SK-N-SH (cell line): ENCODE measurements at regions not wholly inside any gene's neighbourhood (a gene's known extent, or its start where the extent isn't known, plus 50 kb on each side); places are given as distances from the start of the nearest gene placed in this dataset.

Experiments used
- CTCF ChIA-PET: fragments of 300-600, 350-600 bp; formaldehyde crosslinking; extraction: SDS; loops from one replicate; lab custom pipeline; 2021; lab: Yijun Ruan, JAX
- POLR2A ChIA-PET: fragments of 350-600 bp; sonication (Branson Sonifier 250); formaldehyde crosslinking; extraction: SDS; loops from one replicate; lab custom pipeline; 2020; ENCODE audit warnings: antibody characterized with exemption, inconsistent platforms; lab: Yijun Ruan, JAX
- DNase-seq: peaks from one replicate; pipeline ENCODE4 v3.0.0; 2012
- H2AFZ ChIP-seq: fragments of 200-600 bp; sonication (generic); 2 replicates; pipeline ENCODE4 v1.8.1; 2016; ENCODE audit warnings: antibody characterized with exemption, mild to moderate bottlenecking, low read depth
- H3F3A ChIP-seq: fragments of 200-600 bp; sonication (generic); replicated peaks from 2 replicates; pipeline ENCODE3; 2016; ENCODE audit warnings: antibody characterized with exemption, mild to moderate bottlenecking; ENCODE audit not compliant: insufficient read depth
- H3K27ac ChIP-seq, 2 experiments: fragments of 200-500 bp in 1 of 2; fragments of 200-600 bp in 1 of 2; sonication (Bioruptor generic) in 1 of 2; sonication (generic), shearing (Covaris generic) in 1 of 2; 2 replicates each; pipeline versions ENCODE4 v1.5.1 to v1.6.1; 2014 to 2016; ENCODE audit warnings: low read depth in 2 of 2, inconsistent platforms in 1 of 2, low read length in 1 of 2, mild to moderate bottlenecking in 1 of 2, mixed read lengths in 1 of 2
- H3K27me3 ChIP-seq: fragments of 200-600 bp; sonication (generic), shearing (Covaris generic); 2 replicates; pipeline ENCODE4 v1.6.1; 2016; ENCODE audit warnings: mixed run types; ENCODE audit not compliant: insufficient read depth
- H3K36me3 ChIP-seq, 2 experiments: fragments of 200-500 bp in 1 of 2; fragments of 200-600 bp in 1 of 2; sonication (Bioruptor generic) in 1 of 2; sonication (generic) in 1 of 2; replicated peaks in 1 of 2; 2 replicates each; pipeline versions ENCODE3 to v1.5.1; 2014 to 2016; ENCODE audit warnings: low read length in 1 of 2, mild to moderate bottlenecking in 1 of 2; ENCODE audit not compliant: insufficient read depth in 2 of 2, control insufficient read depth in 1 of 2
- H3K4me1 ChIP-seq, 2 experiments: fragments of 200-500 bp in 1 of 2; fragments of 200-600 bp in 1 of 2; sonication (Bioruptor generic) in 1 of 2; sonication (generic), shearing (Covaris generic) in 1 of 2; 2 replicates each; pipeline versions ENCODE4 v1.5.1 to v1.6.1; 2014 to 2016; ENCODE audit warnings: low read depth in 1 of 2, low read length in 1 of 2, mixed run types in 1 of 2; ENCODE audit not compliant: insufficient read depth in 2 of 2, control insufficient read depth in 1 of 2
- H3K4me2 ChIP-seq: fragments of 200-600 bp; sonication (generic), shearing (Covaris generic); 2 replicates; pipeline ENCODE4 v1.6.1; 2017; ENCODE audit warnings: mixed run types
- H3K4me3 ChIP-seq, 2 experiments: fragments of 200-500 bp in 1 of 2; fragments of 200-600 bp in 1 of 2; sonication (Bioruptor generic) in 1 of 2; sonication (generic), shearing (Covaris generic) in 1 of 2; 2 replicates each; pipeline versions ENCODE4 v1.5.1 to v1.8.1; 2014 to 2016; ENCODE audit warnings: low read depth in 2 of 2, inconsistent platforms in 1 of 2, low read length in 1 of 2, mild to moderate bottlenecking in 1 of 2, mixed read lengths in 1 of 2, moderate library complexity in 1 of 2
- H3K79me2 ChIP-seq: fragments of 200-600 bp; sonication (generic); 2 replicates; pipeline ENCODE4 v1.8.1; 2017; ENCODE audit warnings: mild to moderate bottlenecking; ENCODE audit not compliant: insufficient read depth
- H3K9ac ChIP-seq: fragments of 200-600 bp; sonication (generic); 2 replicates; pipeline ENCODE4 v1.6.1; 2017; ENCODE audit warnings: mixed run types
- H3K9me2 ChIP-seq: fragments of 200-600 bp; sonication (generic); 2 replicates; pipeline ENCODE4 v1.6.1; 2017; ENCODE audit warnings: mixed run types
- H3K9me3 ChIP-seq: fragments of 200-600 bp; sonication (generic); 2 replicates; pipeline ENCODE4 v1.6.1; 2017; ENCODE audit warnings: mixed run types, mild to moderate bottlenecking, moderate library complexity
- H4K20me1 ChIP-seq: fragments of 200-600 bp; sonication (generic); 2 replicates; pipeline ENCODE4 v1.6.1; 2017; ENCODE audit warnings: mild to moderate bottlenecking, mixed run types; ENCODE audit not compliant: insufficient read depth
- EP300 ChIP-seq, 2 experiments: IDR thresholded peaks; 2 replicates each; pipeline versions ENCODE4 v1.4.0 to v1.6.1; 2012; ENCODE audit warnings: borderline replicate concordance in 1 of 2, low read depth in 1 of 2, low read length in 1 of 2
- FOSL2 ChIP-seq: IDR thresholded peaks from 2 replicates; pipeline ENCODE4 v1.4.0; 2012; ENCODE audit warnings: low read depth, mild to moderate bottlenecking, moderate library complexity, borderline replicate concordance
- FOXJ3 ChIP-seq: sonication (generic); formaldehyde crosslinking; IDR thresholded peaks from 2 replicates; pipeline ENCODE4 v1.5.1; 2020; ENCODE audit warnings: mild to moderate bottlenecking, missing genetic modification reagents
- FOXM1 ChIP-seq: IDR thresholded peaks from 2 replicates; pipeline ENCODE4 v1.4.0; 2012; ENCODE audit warnings: low read depth, mild to moderate bottlenecking
- JUND ChIP-seq: IDR thresholded peaks from 2 replicates; pipeline ENCODE4 v1.4.0; 2012
- MXI1 ChIP-seq: IDR thresholded peaks from 2 replicates; pipeline ENCODE4 v1.6.1; 2012; ENCODE audit warnings: mild to moderate bottlenecking, low read depth, low read length, improper control_type of control experiment
- NRF1 ChIP-seq: IDR thresholded peaks from 2 replicates; pipeline ENCODE4 v1.6.1; 2012; ENCODE audit warnings: low read depth, mild to moderate bottlenecking, low read length
- POLR2AphosphoS5 ChIP-seq: IDR thresholded peaks from 2 replicates; pipeline ENCODE4 v1.6.1; 2012; ENCODE audit warnings: low read depth, low read length
- RCOR1 ChIP-seq: fragments of 150-350 bp; IDR thresholded peaks from 2 replicates; pipeline ENCODE4 v1.6.1; 2017; ENCODE audit warnings: antibody characterized with exemption, low read length
- REST ChIP-seq: IDR thresholded peaks from 2 replicates; pipeline ENCODE4 v1.6.1; 2012; ENCODE audit warnings: mild to moderate bottlenecking, low read depth, low read length, moderate library complexity
- RFX5 ChIP-seq: IDR thresholded peaks from 2 replicates; pipeline ENCODE4 v1.6.1; 2012; ENCODE audit warnings: mild to moderate bottlenecking, improper control_type of control experiment, low read length
- RXRA ChIP-seq: IDR thresholded peaks from 2 replicates; pipeline ENCODE4 v1.4.0; 2012; ENCODE audit warnings: low read depth, mild to moderate bottlenecking, borderline replicate concordance
- TCF12 ChIP-seq: IDR thresholded peaks from 2 replicates; pipeline ENCODE4 v1.4.0; 2012
- USF1 ChIP-seq: IDR thresholded peaks from 2 replicates; pipeline ENCODE4 v1.4.0; 2012; ENCODE audit warnings: low read depth, borderline replicate concordance

- no peak for TF ChIP-seq POLR2AphosphoS5
- TF ChIP-seq REST: no peak
- TF ChIP-seq FOXJ3 (CRISPR knock-in tag): no peak
- no peak for TF ChIP-seq MXI1
- no peak for TF ChIP-seq RXRA
- no peak for TF ChIP-seq NRF1
- TF ChIP-seq RCOR1: no peak
- TF ChIP-seq FOSL2: peak; percentile 49; the same call in 1 of the 2 replicates
- TF ChIP-seq RFX5: no peak
- TF ChIP-seq TCF12: peak; percentile 45; the same call in 1 of the 2 replicates
- TF ChIP-seq FOXM1: no peak
- peak; percentile 24; the same call in 1 of the 2 replicates for TF ChIP-seq JUND
Measured at GRCh38 chr5:103466495-103466894, 96.1 kb downstream of the NUDT12 start (continued).

GRCh38 chr5:103465891-103466290 lies 96.7 kb downstream of the NUDT12 start:
- Histone ChIP-seq H3K79me2 (no peaks in the 10 kb centered on the region), H3K4me1 (peaks cover 5 to 62% of the 10 kb centered on the region in 2 experiments; a peak in 3 of 4 replicates), H3K9ac (no peak overlapping the region), H3K27ac (peak overlapping the region in 1 of 2 experiments; percentile 39; a peak in 1 of 4 replicates), H4K20me1 (no peaks in the 10 kb centered on the region), H3K9me2 (no peaks in the 10 kb centered on the region), H3K4me2 (no peak overlapping the region), H3K27me3 (no peaks in the 10 kb centered on the region), H3K9me3 (no peaks in the 10 kb centered on the region), H3K36me3 (no peaks in the 10 kb centered on the region), H3F3A (peaks cover 28% of the 10 kb centered on the region), H3K4me3 (no peak overlapping the region), H2AFZ (no peak overlapping the region)
- ChIA-PET CTCF (interaction anchor here (0.8 to 2.5 kb wide), 5 partner anchors 10 to 327 kb away, joined by 3 to 16 read pairs (median 4); partner anchors contain the start of gene MACIR), POLR2A (no interaction called here)
- no peak for DNase-seq
- TF ChIP-seq RFX5 (no peak), USF1 (0 out of 2 replicates have a peak, but pooled peaks have one; percentile 6), EP300 (IDR thresholded peaks at IDR 0.05; ENCODE audit: borderline replicate concordance in 1 of 2, low read depth in 1 of 2, low read length in 1 of 2) (no peak)
